H1 (cell line): ENCODE measurements at regions not wholly inside any gene's neighbourhood (a gene's known extent, or its start where the extent isn't known, plus 50 kb on each side); places are given as distances from the start of the nearest gene placed in this dataset.
A peak's percentile ranks its signal among the peaks of the same experiment; 100 is the strongest.

Source experiments
- CTCF ChIA-PET: fragments of 300-600 bp; sonication (Branson Sonifier 250); formaldehyde crosslinking; loops from one replicate; lab custom pipeline; 2021; ENCODE audit not compliant: partially characterized antibody; lab: Charles Lee
- POLR2A ChIA-PET: fragments of 300-600 bp; sonication (Branson Sonifier 250); formaldehyde crosslinking; loops from one replicate; lab custom pipeline; 2021; ENCODE audit warnings: inconsistent platforms; ENCODE audit not compliant: partially characterized antibody; lab: Charles Lee
- DNase-seq, 2 experiments: peaks; one replicate each; pipeline versions ENCODE4 v3.0.0 to v3.0.0-alpha.2; 2010 to 2022; ENCODE audit warnings: low spot score in 2 of 2, low read depth in 1 of 2, mixed read lengths in 1 of 2
- FAIRE-seq: peaks from 2 replicates; lab custom pipeline; 2011; peaks lifted over from hg19 to GRCh38; lab: Jason Lieb, UNC
- H2AFZ ChIP-seq: 2 replicates; pipeline ENCODE4 v1.8.1; 2012; ENCODE audit warnings: low read length, inconsistent platforms
- H2AK5ac ChIP-seq: 2 replicates; pipeline ENCODE4 v1.6.1; 2013; ENCODE audit warnings: low read depth, low read length
- H2BK120ac ChIP-seq: replicated peaks from 2 replicates; pipeline ENCODE3; 2013; ENCODE audit warnings: low read depth, low read length, inconsistent platforms
- H2BK12ac ChIP-seq: 2 replicates; pipeline ENCODE4 v1.6.1; 2013; ENCODE audit warnings: low read depth, low read length
- H2BK15ac ChIP-seq: 2 replicates; pipeline ENCODE4 v1.6.1; 2013; ENCODE audit warnings: low read length
- H2BK20ac ChIP-seq: 2 replicates; pipeline ENCODE4 v1.6.1; 2013; ENCODE audit warnings: low read length
- H2BK5ac ChIP-seq: 2 replicates; pipeline ENCODE4 v1.6.1; 2013; ENCODE audit warnings: low read depth, low read length
- H3K14ac ChIP-seq: 2 replicates; pipeline ENCODE4 v1.6.1; 2013; ENCODE audit warnings: inconsistent platforms; ENCODE audit not compliant: insufficient read length
- H3K18ac ChIP-seq: 2 replicates; pipeline ENCODE4 v1.6.1; 2013; ENCODE audit warnings: low read length; ENCODE audit errors: extremely low read depth
- H3K23ac ChIP-seq: 2 replicates; pipeline ENCODE4 v1.6.1; 2013; ENCODE audit warnings: inconsistent platforms; ENCODE audit not compliant: insufficient read length
- H3K23me2 ChIP-seq: 2 replicates; pipeline ENCODE4 v1.6.1; 2013; ENCODE audit warnings: low read depth, low read length
- H3K27ac ChIP-seq: 2 replicates; pipeline ENCODE4 v1.6.1; 2011; ENCODE audit warnings: low read depth, low read length, inconsistent platforms
- H3K27me3 ChIP-seq, 4 experiments: replicated peaks in 1 of 4; 1 replicate in 1 of 4; 2 replicates in 3 of 4; pipeline versions ENCODE4 v1.6.1 to v1.8.1; 2011 to 2013; ENCODE audit warnings: low read length in 3 of 4, mild to moderate bottlenecking in 3 of 4, inconsistent platforms in 2 of 4, mixed read lengths in 2 of 4, moderate library complexity in 1 of 4; ENCODE audit not compliant: control insufficient read depth in 3 of 4, insufficient read depth in 3 of 4; ENCODE audit errors: extremely low read depth in 1 of 4
- H3K36me3 ChIP-seq, 4 experiments: 2 replicates each; pipeline versions ENCODE4 v1.6.1 to v1.8.1; 2011 to 2013; ENCODE audit warnings: mild to moderate bottlenecking in 4 of 4, low read length in 3 of 4, moderate library complexity in 2 of 4, control low read depth in 1 of 4, inconsistent platforms in 1 of 4; ENCODE audit not compliant: insufficient read depth in 4 of 4, control insufficient read depth in 2 of 4
- H3K4ac ChIP-seq: replicated peaks from 2 replicates; pipeline ENCODE3; 2013; ENCODE audit warnings: low read length, low read depth, mixed read lengths, inconsistent platforms; ENCODE audit not compliant: insufficient read length
- H3K4me1 ChIP-seq, 4 experiments: replicated peaks in 1 of 4; 1 replicate in 1 of 4; 2 replicates in 3 of 4; pipeline versions ENCODE4 v1.6.1 to v1.8.1; 2011 to 2013; ENCODE audit warnings: low read length in 3 of 4, inconsistent platforms in 2 of 4, mixed read lengths in 1 of 4; ENCODE audit not compliant: insufficient read depth in 4 of 4, control insufficient read depth in 3 of 4
- H3K4me2 ChIP-seq, 2 experiments: 2 replicates each; pipeline versions ENCODE4 v1.6.1 to v1.8.1; 2011 to 2013; ENCODE audit warnings: low read depth in 2 of 2, low read length in 2 of 2, control low read depth in 1 of 2, inconsistent platforms in 1 of 2, mild to moderate bottlenecking in 1 of 2; ENCODE audit not compliant: insufficient read depth in 1 of 2
- H3K4me3 ChIP-seq, 4 experiments: fragments of 200-600, 300-600 bp in 1 of 4; sonication (generic), shearing (Covaris generic), sonication (Bioruptor Twin) in 1 of 4; 2 replicates each; pipeline versions ENCODE4 v1.5.1 to v1.8.1; 2011 to 2016; ENCODE audit warnings: low read length in 4 of 4, low read depth in 3 of 4, control low read depth in 2 of 4, inconsistent platforms in 2 of 4, mild to moderate bottlenecking in 2 of 4, mixed read lengths in 1 of 4, moderate library complexity in 1 of 4; ENCODE audit not compliant: insufficient read depth in 2 of 4; ENCODE audit errors: extremely low read depth in 1 of 4
- H3K56ac ChIP-seq: replicated peaks from 2 replicates; pipeline ENCODE3; 2013; ENCODE audit warnings: low read depth, mild to moderate bottlenecking, mixed read lengths, low read length, inconsistent platforms; ENCODE audit not compliant: insufficient read length
- H3K79me1 ChIP-seq: 2 replicates; pipeline ENCODE4 v1.6.1; 2013; ENCODE audit warnings: low read depth, low read length, control low read depth
- H3K79me2 ChIP-seq, 2 experiments: 2 replicates each; pipeline versions ENCODE4 v1.6.1 to v1.8.1; 2012 to 2013; ENCODE audit warnings: low read length in 2 of 2, mild to moderate bottlenecking in 2 of 2, inconsistent platforms in 1 of 2; ENCODE audit not compliant: insufficient read depth in 2 of 2, control insufficient read depth in 1 of 2
- H3K9ac ChIP-seq, 4 experiments: replicated peaks in 1 of 4; 1 replicate in 1 of 4; 2 replicates in 3 of 4; pipeline versions ENCODE4 v1.6.1 to v1.8.1; 2011 to 2013; ENCODE audit warnings: low read depth in 3 of 4, low read length in 3 of 4, control low read depth in 2 of 4, mild to moderate bottlenecking in 2 of 4, moderate library complexity in 2 of 4, inconsistent platforms in 1 of 4; ENCODE audit errors: extremely low read depth in 1 of 4
- H3K9me3 ChIP-seq, 2 experiments: 2 replicates each; pipeline versions ENCODE4 v1.6.1 to v1.8.1; 2012 to 2013; ENCODE audit warnings: mild to moderate bottlenecking in 2 of 2, moderate library complexity in 2 of 2, control low read depth in 1 of 2, inconsistent platforms in 1 of 2, low read depth in 1 of 2, low read length in 1 of 2, mixed read lengths in 1 of 2; ENCODE audit not compliant: insufficient read depth in 2 of 2
- H4K20me1 ChIP-seq, 2 experiments: replicated peaks in 1 of 2; 2 replicates each; pipeline versions ENCODE3 to v1.8.1; 2011 to 2013; ENCODE audit warnings: inconsistent platforms in 2 of 2, low read length in 2 of 2, mild to moderate bottlenecking in 1 of 2; ENCODE audit not compliant: insufficient read depth in 2 of 2, control insufficient read depth in 1 of 2
- H4K5ac ChIP-seq: 2 replicates; pipeline ENCODE4 v1.6.1; 2013; ENCODE audit warnings: low read length, low read depth, mixed read lengths, inconsistent platforms; ENCODE audit not compliant: insufficient read length
- H4K8ac ChIP-seq: 2 replicates; pipeline ENCODE4 v1.8.0; 2013; ENCODE audit warnings: mild to moderate bottlenecking, moderate library complexity, low read length, inconsistent platforms; ENCODE audit not compliant: insufficient read depth; ENCODE audit errors: extremely low read depth
- H4K91ac ChIP-seq: replicated peaks from 2 replicates; pipeline ENCODE3; 2013; ENCODE audit warnings: low read length, mixed read lengths, inconsistent platforms; ENCODE audit not compliant: insufficient read length
- BCL11A ChIP-seq, 2 experiments: IDR thresholded peaks; one replicate each; pipeline ENCODE4 v1.6.1; 2011; ENCODE audit warnings: low read depth in 2 of 2, low read length in 2 of 2, mild to moderate bottlenecking in 2 of 2
- JUND ChIP-seq: IDR thresholded peaks from 2 replicates; pipeline ENCODE4 v1.6.1; 2011; ENCODE audit warnings: mild to moderate bottlenecking, improper control_type of control experiment, low read length
- KDM4A ChIP-seq: IDR thresholded peaks from one replicate; pipeline ENCODE4 v1.7.1; 2012; ENCODE audit warnings: low read depth, mild to moderate bottlenecking, moderate library complexity, low read length, inconsistent platforms; ENCODE audit not compliant: severe bottlenecking
- PHF8 ChIP-seq: fragments of 200-600 bp; sonication (generic); conservative IDR thresholded peaks from 2 replicates; pipeline ENCODE4 v1.7.1; 2012; ENCODE audit warnings: low read depth, mild to moderate bottlenecking, inconsistent platforms, low read length, moderate library complexity
- POLR2A ChIP-seq, 2 experiments: IDR thresholded peaks; 1 replicate in 1 of 2; 2 replicates in 1 of 2; pipeline ENCODE4 v1.6.1; 2011; ENCODE audit warnings: low read depth in 2 of 2, low read length in 2 of 2, mild to moderate bottlenecking in 2 of 2; ENCODE audit errors: control extremely low read depth in 1 of 2
- TBP ChIP-seq: IDR thresholded peaks from 2 replicates; pipeline ENCODE4 v1.6.1; 2011; ENCODE audit warnings: low read depth, low read length, improper control_type of control experiment
- WGBS, 2 experiments: shearing (Covaris generic) in 1 of 2; methylation state at CpG; one replicate each; pipeline versions ENCODE4 v1.1.6 to v1.1.7; 2013 to 2015; ENCODE audit warnings: low lambda C conversion rate in 2 of 2, mixed read lengths in 2 of 2, inconsistent platforms in 1 of 2, low coverage in 1 of 2, missing lambda C conversion rate in 1 of 2; ENCODE audit not compliant: insufficient replicate concordance in 2 of 2, insufficient coverage in 1 of 2, insufficient read length in 1 of 2; ENCODE audit errors: extremely low coverage in 1 of 2, missing lambda C conversion rate in 1 of 2; 5-methylcytosine and 5-hydroxymethylcytosine counted together

DNA sequence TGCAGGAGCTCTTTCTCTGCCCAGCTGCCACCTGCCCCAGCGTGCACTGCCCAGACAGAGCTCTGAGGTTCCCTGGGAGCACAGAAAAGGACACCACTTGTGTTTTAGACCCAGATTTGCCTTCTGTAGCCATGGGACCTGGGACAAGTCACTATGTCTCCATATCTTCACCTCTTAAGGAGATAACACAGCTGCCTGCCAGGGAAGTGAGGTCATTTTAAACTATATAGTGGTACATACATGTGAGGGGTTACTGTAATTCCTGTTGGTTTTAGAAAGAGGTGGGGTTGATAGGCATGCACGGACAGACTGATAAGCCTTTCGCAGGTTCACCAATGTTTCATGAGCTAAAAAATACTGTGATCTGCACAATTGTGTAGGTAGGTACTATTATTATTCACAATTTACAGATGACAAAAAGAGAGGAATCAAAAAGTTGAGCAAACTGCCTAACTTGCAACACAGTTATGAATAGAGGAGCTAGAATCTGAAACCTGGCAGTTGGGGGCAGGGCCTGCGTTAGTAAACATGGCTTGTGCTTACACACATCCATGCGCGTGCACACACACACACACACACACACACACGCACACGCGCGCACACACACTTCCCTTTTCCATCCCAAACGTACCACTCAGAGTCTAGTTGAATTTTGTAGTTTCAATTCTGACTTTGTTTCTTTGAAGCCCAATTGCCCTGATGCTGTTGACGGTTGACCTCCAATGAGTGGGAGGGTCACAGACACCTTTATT, 193.6 kb downstream of the FAM43A start:
- Histone ChIP-seq H3K4me3 (no peak overlapping the region), H3K9me3 (peaks cover 5% of the 10 kb centered on the region in 2 experiments; a peak in 2 of 4 replicates), H3K27me3 (no peaks in the 10 kb centered on the region; a peak in 1 of 7 replicates), H3K79me1 (no peaks in the 10 kb centered on the region), H2BK120ac (no peak overlapping the region), H3K14ac (no peak overlapping the region), H3K4me1 (no peaks in the 10 kb centered on the region; a peak in 1 of 7 replicates), H2BK12ac (no peak overlapping the region), H3K23me2 (no peaks in the 10 kb centered on the region), H3K79me2 (no peaks in the 10 kb centered on the region), H2BK15ac (no peak overlapping the region), H2AK5ac (no peak overlapping the region), H3K9ac (no peak overlapping the region), H3K23ac (no peak overlapping the region), H2BK20ac (no peak overlapping the region), H3K36me3 (no peaks in the 10 kb centered on the region), H3K56ac (no peak overlapping the region), H2BK5ac (no peak overlapping the region), H2AFZ (no peak overlapping the region), H3K4ac (no peak overlapping the region), H3K4me2 (no peak overlapping the region), H3K18ac (no peak overlapping the region), H4K5ac (no peak overlapping the region), H3K27ac (no peak overlapping the region), H4K20me1 (no peaks in the 10 kb centered on the region), H4K8ac (no peak overlapping the region), H4K91ac (no peak overlapping the region)
- no peak for TF ChIP-seq KDM4A
- no peak for TF ChIP-seq BCL11A (IDR thresholded peaks at IDR 0.05; ENCODE audit: low read depth in 2 of 2, low read length in 2 of 2)
- TF ChIP-seq PHF8 = no peak
- no peak for TF ChIP-seq JUND
- TF ChIP-seq TBP = no peak
- TF ChIP-seq POLR2A (IDR thresholded peaks at IDR 0.05; ENCODE audit: control extremely low read depth in 1 of 2, low read depth in 2 of 2, low read length in 2 of 2) = no peak
- WGBS, 2 experiments = 95% methylated on average over 12 of the region's 12 CpGs; no CpG with 5 or more reads in 1 of the 2 experiments
- DNase-seq (peak in 1 of 2 experiments; percentile 24), FAIRE-seq (no peak)
- POLR2A ChIA-PET = interaction anchor here (0.9 kb wide), 1 partner anchor 91 kb away, joined by 4 read pairs; no protein-coding TSS in a partner anchor
- CTCF ChIA-PET = interaction anchor here (0.6 to 2.8 kb wide), 6 partner anchors 10 to 227 kb away, joined by 3 to 12 read pairs (median 4); no protein-coding TSS in a partner anchor
